Progenitor cell of endocrine pancreas (in vitro differentiated cells): ENCODE measurements at regions not wholly inside any gene's neighbourhood (a gene's known extent, or its start where the extent isn't known, plus 50 kb on each side); places are given as distances from the start of the nearest gene placed in this dataset.

Source experiments
- DNase-seq: peaks from one replicate; pipeline ENCODE4 v3.0.0; 2021; ENCODE audit warnings: low spot score; ENCODE audit not compliant: unreplicated experiment
- H3K27ac Mint-ChIP-seq: 2 replicates; pipeline ENCODE4 v1.8.0; 2021; ENCODE audit warnings: mild to moderate bottlenecking, moderate library complexity, mixed read lengths
- H3K27me3 Mint-ChIP-seq: 2 replicates; pipeline ENCODE4 v1.8.0; 2021; ENCODE audit warnings: mixed read lengths
- H3K36me3 Mint-ChIP-seq: 2 replicates; pipeline ENCODE4 v1.8.0; 2022; ENCODE audit warnings: mixed read lengths; ENCODE audit not compliant: insufficient read depth
- H3K4me1 Mint-ChIP-seq: 2 replicates; pipeline ENCODE4 v1.8.0; 2021; ENCODE audit warnings: low read depth, mixed read lengths
- H3K4me3 Mint-ChIP-seq: 2 replicates; pipeline ENCODE4 v1.8.0; 2021; ENCODE audit warnings: low read depth, mild to moderate bottlenecking, moderate library complexity, mixed read lengths
- H3K9me3 Mint-ChIP-seq: 2 replicates; pipeline ENCODE4 v1.8.0; 2021; ENCODE audit warnings: low read depth, mixed read lengths
- CTCF ChIP-seq: fragments of 200-600 bp; sonication (generic); IDR thresholded peaks from one replicate; pipeline ENCODE4 v1.5.0; 2021; ENCODE audit warnings: antibody characterized with exemption, mild to moderate bottlenecking; ENCODE audit not compliant: unreplicated experiment

DNA sequence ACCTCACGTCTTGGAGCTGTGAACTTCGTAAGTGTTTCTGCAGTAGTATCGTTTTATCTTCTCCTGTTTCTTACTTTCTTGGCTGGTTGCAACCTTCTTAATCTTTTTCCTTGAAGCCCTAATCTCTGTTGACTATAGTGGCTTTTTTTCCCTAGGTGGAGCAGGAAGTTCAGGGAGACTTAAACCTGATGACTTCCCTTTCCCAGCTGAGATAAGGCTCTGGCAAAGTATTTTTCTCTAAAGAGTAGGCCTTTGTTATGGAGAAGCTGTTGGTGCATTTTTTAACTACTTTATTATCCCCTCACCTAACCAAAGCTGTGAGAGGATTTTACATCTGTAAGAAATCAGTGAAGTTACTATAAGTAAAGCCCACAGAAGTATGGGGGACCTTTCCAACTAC lies 723.1 kb upstream of the RIOK2 start:
- no peak overlapping the region for H3K27ac Mint-ChIP-seq
- H3K4me1 Mint-ChIP-seq, result no peaks in the 10 kb centered on the region
- peaks cover 2% of the 10 kb centered on the region for H3K36me3 Mint-ChIP-seq
- no peak overlapping the region for H3K4me3 Mint-ChIP-seq
- H3K27me3 Mint-ChIP-seq, result no peaks in the 10 kb centered on the region
- DNase-seq, result no peak
- peaks cover 30% of the 10 kb centered on the region for H3K9me3 Mint-ChIP-seq
- TF ChIP-seq CTCF, result no peak

GRCh38 chr5:97907646-97908400 lies 724.8 kb upstream of the RIOK2 start:
- Mint-ChIP-seq H3K27ac (no peak overlapping the region), H3K4me1 (no peaks in the 10 kb centered on the region), H3K27me3 (no peaks in the 10 kb centered on the region), H3K36me3 (no peaks in the 10 kb centered on the region), H3K9me3 (peaks cover 21% of the 10 kb centered on the region), H3K4me3 (no peak overlapping the region)
- no peak for TF ChIP-seq CTCF
- DNase-seq, result no peak

DNA sequence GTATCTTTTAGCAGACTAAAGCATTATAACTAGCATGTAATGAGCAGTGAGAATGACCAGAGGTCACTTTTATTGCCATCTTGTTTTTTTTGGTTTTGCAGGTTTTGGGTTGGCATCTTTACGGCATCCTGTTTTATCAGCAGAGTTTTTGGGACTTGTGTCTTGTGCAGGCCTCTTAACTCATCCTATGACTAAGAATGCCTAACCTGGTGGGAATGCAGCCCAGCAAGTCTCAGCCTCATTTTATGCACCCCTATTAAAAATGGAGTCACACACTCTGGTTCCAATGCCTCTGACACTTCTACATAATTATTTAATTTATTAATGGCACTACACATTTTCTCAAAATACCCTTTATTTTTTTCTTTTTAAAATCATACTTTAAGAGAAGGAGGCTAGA lies 726.5 kb upstream of the RIOK2 start:
- TF ChIP-seq CTCF, result no peak
- peaks cover 2% of the 10 kb centered on the region for H3K4me1 Mint-ChIP-seq
- H3K9me3 Mint-ChIP-seq, result peaks cover 10% of the 10 kb centered on the region
- DNase-seq, result no peak
- no peak overlapping the region for H3K27ac Mint-ChIP-seq
- no peak overlapping the region for H3K4me3 Mint-ChIP-seq
- H3K27me3 Mint-ChIP-seq, result no peaks in the 10 kb centered on the region
- H3K36me3 Mint-ChIP-seq, result no peaks in the 10 kb centered on the region

DNA sequence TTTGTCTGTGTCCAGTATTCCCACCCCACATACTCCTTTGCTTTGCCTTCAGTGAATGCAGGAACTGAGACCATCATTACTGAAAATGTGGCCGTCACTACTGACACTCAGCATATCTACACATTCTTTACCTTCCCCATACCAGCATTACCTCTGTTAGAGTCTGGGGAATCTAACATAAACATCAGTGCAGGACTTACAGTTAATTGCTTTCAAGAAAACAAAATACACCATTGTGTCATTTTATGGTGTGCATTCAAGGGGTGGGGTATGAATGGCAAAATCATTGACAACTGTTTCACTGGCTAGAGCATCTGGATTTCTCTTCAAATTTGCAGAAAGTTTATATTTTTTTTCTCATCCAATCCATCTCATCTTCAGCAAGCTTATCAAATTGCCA lies 731.4 kb upstream of the RIOK2 start:
- no peak overlapping the region for H3K4me3 Mint-ChIP-seq
- no peaks in the 10 kb centered on the region for H3K36me3 Mint-ChIP-seq
- no peaks in the 10 kb centered on the region for H3K9me3 Mint-ChIP-seq
- DNase-seq, result no peak
- H3K4me1 Mint-ChIP-seq, result peaks cover 2% of the 10 kb centered on the region
- no peak overlapping the region for H3K27ac Mint-ChIP-seq
- TF ChIP-seq CTCF, result no peak
- H3K27me3 Mint-ChIP-seq, result no peaks in the 10 kb centered on the region

GRCh38 chr5:97915106-97915505 lies 732.1 kb upstream of the RIOK2 start:
- Mint-ChIP-seq H3K4me3 (no peak overlapping the region), H3K27me3 (no peaks in the 10 kb centered on the region), H3K36me3 (no peaks in the 10 kb centered on the region), H3K4me1 (peaks cover 2% of the 10 kb centered on the region), H3K27ac (no peak overlapping the region), H3K9me3 (no peaks in the 10 kb centered on the region)
- no peak for DNase-seq
- no peak for TF ChIP-seq CTCF
